ENCODE measurements at regions not wholly inside any gene's neighbourhood (a gene's known extent, or its start where the extent isn't known, plus 50 kb on each side); places are given as distances from the start of the nearest gene placed in this dataset.

DNA sequence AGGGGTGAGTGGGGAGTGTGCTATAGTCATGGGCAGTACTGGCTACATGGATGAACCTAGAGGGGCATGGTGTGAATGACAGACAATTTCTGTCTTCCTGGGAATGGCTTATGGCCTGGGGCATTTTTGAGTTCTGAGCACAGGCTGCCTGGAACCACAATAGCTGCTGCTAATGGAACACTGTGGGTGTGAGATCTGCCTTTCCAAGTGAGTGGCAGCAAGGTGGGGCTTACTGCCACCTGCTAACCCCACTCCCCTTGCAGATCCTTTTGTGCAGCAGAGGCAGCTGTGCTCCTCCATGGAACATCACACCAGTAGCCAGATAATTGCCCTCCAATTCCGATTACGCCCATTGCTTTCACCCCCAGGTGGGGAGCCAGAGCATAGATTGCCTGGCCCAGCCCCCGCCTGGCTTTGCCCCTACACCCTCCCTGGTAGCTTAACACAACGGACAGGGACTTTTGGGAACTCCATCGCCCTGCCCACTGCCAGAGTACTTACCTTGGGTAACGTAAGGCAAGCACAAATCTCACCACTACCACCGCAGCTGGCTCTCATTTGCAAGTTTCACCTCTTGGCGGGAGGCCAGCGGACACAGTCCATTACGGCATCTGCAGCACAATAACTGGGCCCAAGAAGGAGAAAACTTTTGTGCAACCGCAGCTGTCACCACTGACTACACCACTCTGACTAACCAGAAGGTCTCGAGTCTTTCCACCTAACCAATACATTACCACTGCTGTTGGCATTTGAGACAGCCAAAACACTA lies 421.2 kb upstream of the NWD2 start:
- Histone ChIP-seq H3K79me2 (ENCODE audit: control insufficient read depth, insufficient read depth, low read length) (no peaks in the 10 kb centered on the region), H3K4me2 (ENCODE audit: insufficient read depth, low read length) (no peak overlapping the region), H3K4me3 (no peak overlapping the region), H3K27ac (ENCODE audit: extremely low read depth, low read depth, low read length) (no peak overlapping the region), H3K36me3 (ENCODE audit: control insufficient read depth, insufficient read depth, low read length) (no peaks in the 10 kb centered on the region), H2AFZ (ENCODE audit: low read depth, low read length) (no peak overlapping the region), H3K4me1 (replicated peaks in 1 of 2; ENCODE audit: control insufficient read depth in 2 of 2, insufficient read depth in 2 of 2, low read length in 2 of 2) (no peaks in the 10 kb centered on the region), H3K9ac (ENCODE audit: insufficient read depth in 1 of 2, low read depth in 2 of 2, low read length in 2 of 2) (no peak overlapping the region), H3K9me3 (replicated peaks; ENCODE audit: control insufficient read depth, insufficient read depth, low read depth, low read length) (no peaks in the 10 kb centered on the region), H3K9me1 (ENCODE audit: control insufficient read depth, insufficient read depth, low read length) (no peaks in the 10 kb centered on the region), H3K27me3 (ENCODE audit: control insufficient read depth in 2 of 2, insufficient read depth in 2 of 2, low read length in 2 of 2) (no peaks in the 10 kb centered on the region), H4K20me1 (replicated peaks; ENCODE audit: control insufficient read depth, insufficient read depth, low read length) (no peaks in the 10 kb centered on the region)
- ChIA-PET POLR2A (no interaction called here), CTCF (ENCODE audit: low intra/inter-chr PET ratio) (no interaction called here)
- 2% methylated on average over 12 of the region's 12 CpGs for WGBS (ENCODE audit: insufficient coverage, low coverage, missing lambda C conversion rate)
- BruUV-seq (replicated peaks): no TSS peak
- in situ Hi-C loops (cut with MboI) (no loop called here), intact Hi-C loops (cut with micrococcal nuclease) (no loop called here)
- ATAC-seq (no peak), FAIRE-seq (no peak), DNase-seq (ENCODE audit: extremely low read depth in 1 of 4, low spot score in 3 of 4) (no peak)
- TF ChIP-seq, protein P1, sequence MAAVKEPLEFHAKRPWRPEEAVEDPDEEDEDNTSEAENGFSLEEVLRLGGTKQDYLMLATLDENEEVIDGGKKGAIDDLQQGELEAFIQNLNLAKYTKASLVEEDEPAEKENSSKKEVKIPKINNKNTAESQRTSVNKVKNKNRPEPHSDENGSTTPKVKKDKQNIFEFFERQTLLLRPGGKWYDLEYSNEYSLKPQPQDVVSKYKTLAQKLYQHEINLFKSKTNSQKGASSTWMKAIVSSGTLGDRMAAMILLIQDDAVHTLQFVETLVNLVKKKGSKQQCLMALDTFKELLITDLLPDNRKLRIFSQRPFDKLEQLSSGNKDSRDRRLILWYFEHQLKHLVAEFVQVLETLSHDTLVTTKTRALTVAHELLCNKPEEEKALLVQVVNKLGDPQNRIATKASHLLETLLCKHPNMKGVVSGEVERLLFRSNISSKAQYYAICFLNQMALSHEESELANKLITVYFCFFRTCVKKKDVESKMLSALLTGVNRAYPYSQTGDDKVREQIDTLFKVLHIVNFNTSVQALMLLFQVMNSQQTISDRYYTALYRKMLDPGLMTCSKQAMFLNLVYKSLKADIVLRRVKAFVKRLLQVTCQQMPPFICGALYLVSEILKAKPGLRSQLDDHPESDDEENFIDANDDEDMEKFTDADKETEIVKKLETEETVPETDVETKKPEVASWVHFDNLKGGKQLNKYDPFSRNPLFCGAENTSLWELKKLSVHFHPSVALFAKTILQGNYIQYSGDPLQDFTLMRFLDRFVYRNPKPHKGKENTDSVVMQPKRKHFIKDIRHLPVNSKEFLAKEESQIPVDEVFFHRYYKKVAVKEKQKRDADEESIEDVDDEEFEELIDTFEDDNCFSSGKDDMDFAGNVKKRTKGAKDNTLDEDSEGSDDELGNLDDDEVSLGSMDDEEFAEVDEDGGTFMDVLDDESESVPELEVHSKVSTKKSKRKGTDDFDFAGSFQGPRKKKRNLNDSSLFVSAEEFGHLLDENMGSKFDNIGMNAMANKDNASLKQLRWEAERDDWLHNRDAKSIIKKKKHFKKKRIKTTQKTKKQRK (IDR thresholded peaks at IDR 0.05; ENCODE audit: borderline replicate concordance, low read depth, low read length): no peak
- TF ChIP-seq SMARCA4 (IDR thresholded peaks at IDR 0.05): no peak
- no peak for TF ChIP-seq CBX8 (IDR thresholded peaks at IDR 0.05; ENCODE audit: borderline replicate concordance, extremely low read depth, low read depth, low read length, poor library complexity, severe bottlenecking)
